H9 (cell line): ENCODE measurements at regions not wholly inside any gene's neighbourhood (a gene's known extent, or its start where the extent isn't known, plus 50 kb on each side); places are given as distances from the start of the nearest gene placed in this dataset.

ENCODE experiments used
- DNase-seq: peaks from one replicate; pipeline ENCODE4 v3.0.0-alpha.2; 2017
- H2AFZ ChIP-seq: one replicate; pipeline ENCODE4 v1.6.1; 2013; ENCODE audit warnings: mild to moderate bottlenecking, low read length, control low read depth, moderate library complexity
- H2AK5ac ChIP-seq: 2 replicates; pipeline ENCODE4 v1.6.1; 2013; ENCODE audit warnings: low read length, control low read depth, mixed read lengths; ENCODE audit not compliant: insufficient read length
- H2BK120ac ChIP-seq: one replicate; pipeline ENCODE4 v1.6.1; 2013; ENCODE audit warnings: low read depth, mild to moderate bottlenecking, low read length, control low read depth, inconsistent platforms; ENCODE audit not compliant: poor library complexity, severe bottlenecking
- H2BK12ac ChIP-seq: 2 replicates; pipeline ENCODE4 v1.6.1; 2013; ENCODE audit warnings: low read length, control low read depth, mixed read lengths, low read depth; ENCODE audit not compliant: insufficient read length
- H2BK15ac ChIP-seq: 2 replicates; pipeline ENCODE4 v1.6.1; 2013; ENCODE audit warnings: low read depth, low read length, control low read depth
- H2BK20ac ChIP-seq: one replicate; pipeline ENCODE4 v1.6.1; 2013; ENCODE audit warnings: low read depth, mild to moderate bottlenecking, low read length, control low read depth, inconsistent platforms; ENCODE audit not compliant: poor library complexity, severe bottlenecking
- H2BK5ac ChIP-seq: 2 replicates; pipeline ENCODE4 v1.6.1; 2013; ENCODE audit warnings: low read length, control low read depth, mixed read lengths; ENCODE audit not compliant: insufficient read length
- H3K14ac ChIP-seq: 2 replicates; pipeline ENCODE4 v1.6.1; 2013; ENCODE audit warnings: low read length, control low read depth; ENCODE audit not compliant: insufficient read depth
- H3K18ac ChIP-seq: 2 replicates; pipeline ENCODE4 v1.6.1; 2013; ENCODE audit warnings: low read depth, mild to moderate bottlenecking, mixed read lengths, low read length, control low read depth; ENCODE audit not compliant: insufficient read length
- H3K23ac ChIP-seq: 2 replicates; pipeline ENCODE4 v1.6.1; 2013; ENCODE audit warnings: low read length, control low read depth, mixed read lengths, low read depth; ENCODE audit not compliant: insufficient read length
- H3K23me2 ChIP-seq: 2 replicates; pipeline ENCODE4 v1.6.1; 2013; ENCODE audit warnings: low read depth, mild to moderate bottlenecking, mixed read lengths, low read length, control low read depth; ENCODE audit not compliant: insufficient read length, poor library complexity, severe bottlenecking
- H3K27ac ChIP-seq: 2 replicates; pipeline ENCODE4 v1.5.1; 2013; ENCODE audit warnings: low read length, control low read depth, mixed read lengths, low read depth; ENCODE audit not compliant: insufficient read length
- H3K27me3 ChIP-seq: 2 replicates; pipeline ENCODE4 v1.6.1; 2013; ENCODE audit warnings: low read length, control low read depth, inconsistent platforms; ENCODE audit not compliant: insufficient read depth
- H3K4ac ChIP-seq: 2 replicates; pipeline ENCODE4 v1.6.1; 2013; ENCODE audit warnings: low read depth, mild to moderate bottlenecking, control low read depth, inconsistent platforms, low read length, moderate library complexity
- H3K4me1 ChIP-seq: 2 replicates; pipeline ENCODE4 v1.6.1; 2013; ENCODE audit warnings: low read length, control low read depth, inconsistent platforms; ENCODE audit not compliant: insufficient read depth
- H3K4me2 ChIP-seq: 2 replicates; pipeline ENCODE4 v1.6.1; 2013; ENCODE audit warnings: low read length, control low read depth, mixed read lengths; ENCODE audit not compliant: insufficient read length, insufficient read depth
- H3K56ac ChIP-seq: 2 replicates; pipeline ENCODE4 v1.6.1; 2013; ENCODE audit warnings: low read depth, mild to moderate bottlenecking, mixed read lengths, low read length, control low read depth; ENCODE audit not compliant: insufficient read length
- H3K79me1 ChIP-seq: 2 replicates; pipeline ENCODE4 v1.6.1; 2013; ENCODE audit warnings: low read depth, mild to moderate bottlenecking, moderate library complexity, low read length, control low read depth, inconsistent platforms; ENCODE audit not compliant: insufficient read depth, poor library complexity, severe bottlenecking
- H3K79me2 ChIP-seq: 2 replicates; pipeline ENCODE4 v1.6.1; 2013; ENCODE audit warnings: low read length, control low read depth, inconsistent platforms; ENCODE audit not compliant: insufficient read depth
- H3K9ac ChIP-seq: 2 replicates; pipeline ENCODE4 v1.6.1; 2013; ENCODE audit warnings: low read length, control low read depth, mixed read lengths; ENCODE audit not compliant: insufficient read length; ENCODE audit errors: extremely low read depth
- H3K9me3 ChIP-seq: one replicate; pipeline ENCODE4 v1.6.1; 2013; ENCODE audit warnings: low read depth, low read length, inconsistent platforms; ENCODE audit not compliant: control insufficient read depth
- H3T11ph ChIP-seq: one replicate; pipeline ENCODE4 v1.6.1; 2013; ENCODE audit warnings: mild to moderate bottlenecking, low read length, control low read depth, inconsistent platforms
- H4K20me1 ChIP-seq: one replicate; pipeline ENCODE4 v1.6.1; 2013; ENCODE audit not compliant: control insufficient read depth, insufficient read length, insufficient read depth
- H4K5ac ChIP-seq: 2 replicates; pipeline ENCODE4 v1.6.1; 2013; ENCODE audit warnings: low read depth, mild to moderate bottlenecking, mixed read lengths, low read length, control low read depth; ENCODE audit not compliant: insufficient read length
- H4K8ac ChIP-seq: replicated peaks from 2 replicates; pipeline ENCODE4 v1.6.1; 2013; ENCODE audit warnings: low read length, control low read depth, mixed read lengths, low read depth; ENCODE audit not compliant: insufficient read length
- H4K91ac ChIP-seq: 2 replicates; pipeline ENCODE4 v1.6.1; 2013; ENCODE audit warnings: low read depth, mild to moderate bottlenecking, moderate library complexity, mixed read lengths, low read length, control low read depth; ENCODE audit not compliant: insufficient read length
- H3K27ac Mint-ChIP-seq, 3 experiments: 2 replicates in 2 of 3; 3 replicates in 1 of 3; pipeline ENCODE4 v1.8.0; 2020 to 2021; ENCODE audit warnings: mixed read lengths in 3 of 3, mild to moderate bottlenecking in 1 of 3, moderate library complexity in 1 of 3
- H3K27me3 Mint-ChIP-seq: 2 replicates; pipeline ENCODE4 v1.8.0; 2021; ENCODE audit warnings: low read depth, mild to moderate bottlenecking, moderate library complexity, mixed read lengths
- H3K36me3 Mint-ChIP-seq, 3 experiments: 2 replicates in 2 of 3; 3 replicates in 1 of 3; pipeline ENCODE4 v1.8.0; 2020 to 2021; ENCODE audit warnings: low read depth in 3 of 3, mixed read lengths in 3 of 3; ENCODE audit not compliant: insufficient read depth in 1 of 3
- H3K4me1 Mint-ChIP-seq, 2 experiments: 2 replicates each; pipeline ENCODE4 v1.8.0; 2020; ENCODE audit warnings: mixed read lengths in 2 of 2
- H3K4me3 Mint-ChIP-seq, 2 experiments: 2 replicates in 1 of 2; 3 replicates in 1 of 2; pipeline ENCODE4 v1.8.0; 2020 to 2021; ENCODE audit warnings: mild to moderate bottlenecking in 2 of 2, mixed read lengths in 2 of 2, moderate library complexity in 1 of 2
- H3K9me3 Mint-ChIP-seq, 2 experiments: 2 replicates in 1 of 2; 3 replicates in 1 of 2; pipeline ENCODE4 v1.8.0; 2020; ENCODE audit warnings: mild to moderate bottlenecking in 2 of 2, mixed read lengths in 2 of 2, moderate library complexity in 1 of 2
- TF ChIP-seq, protein P1 (sequence below): fragments of 200-600 bp; sonication (generic); conservative IDR thresholded peaks from 3 replicates; pipeline ENCODE4 v1.8.0; 2021; ENCODE audit warnings: antibody characterized with exemption, mild to moderate bottlenecking

DNA sequence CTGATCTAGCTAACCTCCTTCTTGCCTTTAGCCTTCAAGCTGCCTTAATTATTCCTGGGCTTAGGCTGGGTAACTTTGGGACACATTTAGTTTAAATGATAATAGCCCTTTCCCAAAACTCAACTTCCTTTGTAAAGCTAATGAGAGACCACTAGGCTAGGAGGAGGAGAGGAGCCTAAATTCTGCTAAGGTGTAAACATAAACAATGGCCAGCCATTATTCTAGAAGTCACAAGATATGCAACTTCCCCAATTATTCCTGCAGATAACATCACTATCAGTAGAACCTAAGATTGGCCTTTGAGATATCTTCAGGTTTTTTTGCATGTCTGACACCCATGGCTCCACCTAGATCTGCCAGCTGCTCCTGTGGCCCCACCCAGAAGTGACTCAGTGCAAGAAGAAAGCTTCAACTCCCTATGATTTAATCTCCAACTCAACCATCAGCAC lies 131.2 kb upstream of the FAM20A start:
- Histone ChIP-seq H2AK5ac (peak overlapping the region; percentile 77), H3K23me2 (no peaks in the 10 kb centered on the region), H3T11ph (no peak overlapping the region), H3K27me3 (no peaks in the 10 kb centered on the region), H4K91ac (no peak overlapping the region), H3K56ac (no peak overlapping the region), H2BK12ac (no peak overlapping the region), H3K4ac (no peak overlapping the region), H3K4me1 (peaks cover 3% of the 10 kb centered on the region; the same call in 1 of the 2 replicates), H3K27ac (peak overlapping the region; percentile 80), H3K23ac (no peak overlapping the region), H4K5ac (no peak overlapping the region), H2BK5ac (no peak overlapping the region), H3K79me2 (no peaks in the 10 kb centered on the region), H3K18ac (no peak overlapping the region), H3K9me3 (no peaks in the 10 kb centered on the region), H2BK20ac (no peak overlapping the region), H2BK120ac (no peak overlapping the region), H4K8ac (no peak overlapping the region), H2AFZ (no peak overlapping the region), H3K4me2 (no peak overlapping the region), H3K14ac (no peak overlapping the region), H3K9ac (no peak overlapping the region), H3K79me1 (no peaks in the 10 kb centered on the region), H2BK15ac (no peak overlapping the region), H4K20me1 (no peaks in the 10 kb centered on the region)
- peak; percentile 77 for DNase-seq
- Mint-ChIP-seq H3K27ac (peak overlapping the region; percentile 95 to 99 (median 96)), H3K36me3 (peaks cover 15 to 54% (median 32%) of the 10 kb centered on the region in 3 experiments), H3K9me3 (peaks cover 38 to 48% of the 10 kb centered on the region in 2 experiments), H3K27me3 (no peaks in the 10 kb centered on the region), H3K4me3 (peak overlapping the region in 1 of 2 experiments; percentile 45; a peak in 1 of 5 replicates), H3K4me1 (peaks cover 41 to 52% of the 10 kb centered on the region in 2 experiments)
- TF ChIP-seq, protein P1, sequence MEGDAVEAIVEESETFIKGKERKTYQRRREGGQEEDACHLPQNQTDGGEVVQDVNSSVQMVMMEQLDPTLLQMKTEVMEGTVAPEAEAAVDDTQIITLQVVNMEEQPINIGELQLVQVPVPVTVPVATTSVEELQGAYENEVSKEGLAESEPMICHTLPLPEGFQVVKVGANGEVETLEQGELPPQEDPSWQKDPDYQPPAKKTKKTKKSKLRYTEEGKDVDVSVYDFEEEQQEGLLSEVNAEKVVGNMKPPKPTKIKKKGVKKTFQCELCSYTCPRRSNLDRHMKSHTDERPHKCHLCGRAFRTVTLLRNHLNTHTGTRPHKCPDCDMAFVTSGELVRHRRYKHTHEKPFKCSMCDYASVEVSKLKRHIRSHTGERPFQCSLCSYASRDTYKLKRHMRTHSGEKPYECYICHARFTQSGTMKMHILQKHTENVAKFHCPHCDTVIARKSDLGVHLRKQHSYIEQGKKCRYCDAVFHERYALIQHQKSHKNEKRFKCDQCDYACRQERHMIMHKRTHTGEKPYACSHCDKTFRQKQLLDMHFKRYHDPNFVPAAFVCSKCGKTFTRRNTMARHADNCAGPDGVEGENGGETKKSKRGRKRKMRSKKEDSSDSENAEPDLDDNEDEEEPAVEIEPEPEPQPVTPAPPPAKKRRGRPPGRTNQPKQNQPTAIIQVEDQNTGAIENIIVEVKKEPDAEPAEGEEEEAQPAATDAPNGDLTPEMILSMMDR = no peak
